PC-3 (cell line): ENCODE measurements at regions not wholly inside any gene's neighbourhood (a gene's known extent, or its start where the extent isn't known, plus 50 kb on each side); places are given as distances from the start of the nearest gene placed in this dataset.

Source experiments
- ATAC-seq: fragments of 200-7000 bp; cut with Tn5 transposase; 2 replicates; pipeline ENCODE4 v1.9.1; 2020; ENCODE audit warnings: mild to moderate bottlenecking, moderate library complexity
- BruUV-seq: library from RNA; stranded (reverse); fragments of 400-500 nt; replicated peaks from 2 replicates; lab custom pipeline; 2021; lab: Mats Ljungman, UMichigan
- CTCF ChIA-PET: fragments of 300-600 bp; sonication (Branson Sonifier 250); formaldehyde crosslinking; loops from one replicate; lab custom pipeline; 2022; ENCODE audit warnings: antibody characterized with exemption; lab: Charles Lee
- POLR2A ChIA-PET: fragments of 300-600 bp; sonication (Branson Sonifier 250); formaldehyde crosslinking; loops from one replicate; lab custom pipeline; 2022; ENCODE audit warnings: antibody characterized with exemption; ENCODE audit not compliant: unreplicated experiment; lab: Charles Lee
- DNase-seq: peaks from one replicate; pipeline ENCODE4 v3.0.0-alpha.2; 2015
- H2AFZ ChIP-seq: fragments of 300-600 bp; sonication (generic); 2 replicates; pipeline ENCODE4 v1.6.0; 2016; ENCODE audit warnings: antibody characterized with exemption, low read length
- H3F3A ChIP-seq: fragments of 300-600 bp; sonication (generic); one replicate; pipeline ENCODE4 v1.6.0; 2017; ENCODE audit warnings: antibody characterized with exemption, low read length, control low read depth, mild to moderate bottlenecking; ENCODE audit not compliant: unreplicated experiment
- H3K27ac ChIP-seq: fragments of 300-600 bp; sonication (generic); 2 replicates; pipeline ENCODE4 v1.5.1; 2016; ENCODE audit warnings: mild to moderate bottlenecking, low read length
- H3K27me3 ChIP-seq: fragments of 300-600 bp; sonication (generic); 2 replicates; pipeline ENCODE4 v1.6.1; 2016; ENCODE audit warnings: low read length, mixed read lengths
- H3K36me3 ChIP-seq: fragments of 300-600 bp; sonication (generic); 2 replicates; pipeline ENCODE4 v1.6.1; 2016; ENCODE audit warnings: low read depth, mixed run types, low read length, mixed read lengths
- H3K4me1 ChIP-seq: fragments of 300-600 bp; sonication (generic); 2 replicates; pipeline ENCODE4 v1.5.1; 2016; ENCODE audit warnings: low read length; ENCODE audit not compliant: insufficient read depth
- H3K4me2 ChIP-seq: fragments of 300-600 bp; sonication (generic); 2 replicates; pipeline ENCODE4 v1.6.0; 2016; ENCODE audit warnings: low read length
- H3K4me3 ChIP-seq: fragments of 300-600 bp; sonication (generic); 2 replicates; pipeline ENCODE4 v1.5.1; 2016; ENCODE audit warnings: mild to moderate bottlenecking, low read length, mixed read lengths
- H3K79me2 ChIP-seq: fragments of 300-600 bp; sonication (generic); 2 replicates; pipeline ENCODE4 v1.6.1; 2017; ENCODE audit warnings: low read length, mixed read lengths
- H3K9ac ChIP-seq: fragments of 300-600 bp; sonication (generic); 2 replicates; pipeline ENCODE4 v1.6.0; 2016; ENCODE audit warnings: mild to moderate bottlenecking, low read length
- H3K9me2 ChIP-seq: fragments of 300-600 bp; sonication (generic); replicated peaks from 2 replicates; pipeline ENCODE4 v1.6.1; 2016; ENCODE audit warnings: mixed run types, low read length, mixed read lengths
- H3K9me3 ChIP-seq: fragments of 300-600 bp; sonication (generic); 2 replicates; pipeline ENCODE4 v1.6.1; 2016; ENCODE audit warnings: low read length, mixed read lengths
- H4K20me1 ChIP-seq: fragments of 300-600 bp; sonication (generic); 2 replicates; pipeline ENCODE4 v1.6.1; 2016; ENCODE audit warnings: low read length, mixed read lengths
- CTCF ChIP-seq: fragments of 300-600 bp; sonication (generic); conservative IDR thresholded peaks from 2 replicates; pipeline ENCODE4 v1.5.1; 2017; ENCODE audit warnings: antibody characterized with exemption, low read depth, mild to moderate bottlenecking, low read length
- EZH2 ChIP-seq: fragments of 300-600 bp; sonication (generic); IDR thresholded peaks from one replicate; pipeline ENCODE4 v1.6.1; 2017; ENCODE audit warnings: antibody characterized with exemption, mild to moderate bottlenecking, low read length; ENCODE audit not compliant: unreplicated experiment
- EZH2phosphoT487 ChIP-seq: fragments of 300-600 bp; sonication (generic); IDR thresholded peaks from 2 replicates; pipeline ENCODE4 v1.6.1; 2018; ENCODE audit warnings: mild to moderate bottlenecking, antibody characterized with exemption, low read length, borderline replicate concordance
- intact Hi-C: fragments of 100-400 bp; cut with micrococcal nuclease; formaldehyde crosslinking; loops from 2 replicates; pipeline ENCODE4 v1.9.0; 2023

- Histone ChIP-seq H4K20me1 (no peaks in the 10 kb centered on the region), H3K9me3 (0 out of 2 replicates have a peak, but pooled peaks cover 1% of the 10 kb centered on the region), H3K9me2 (no peaks in the 10 kb centered on the region), H3K4me2 (no peak overlapping the region), H2AFZ (no peak overlapping the region), H3K9ac (no peak overlapping the region), H3K36me3 (no peaks in the 10 kb centered on the region), H3K27ac (no peak overlapping the region), H3F3A (no peaks in the 10 kb centered on the region), H3K79me2 (no peaks in the 10 kb centered on the region), H3K4me1 (no peaks in the 10 kb centered on the region), H3K27me3 (no peaks in the 10 kb centered on the region), H3K4me3 (no peak overlapping the region)
- CTCF ChIA-PET: no interaction called here
- ATAC-seq (no peak), DNase-seq (no peak)
- no TSS peak for BruUV-seq
- intact Hi-C loops: no loop called here
- no peak for TF ChIP-seq CTCF
- no peak for TF ChIP-seq EZH2phosphoT487
- TF ChIP-seq EZH2: no peak
- POLR2A ChIA-PET: no interaction called here
Measured at GRCh38 chr1:164272156-164272555, 286.8 kb upstream of the PBX1 start.

GRCh38 chr1:164296172-164296571 lies 262.8 kb upstream of the PBX1 start:
- CTCF ChIA-PET: no interaction called here
- BruUV-seq: no TSS peak
- H2AFZ ChIP-seq: no peak overlapping the region

GRCh38 chr1:164308101-164308500 lies 250.9 kb upstream of the PBX1 start:
- TF ChIP-seq CTCF: no peak
- Histone ChIP-seq H3K27me3 (peaks cover 16% of the 10 kb centered on the region), H3K27ac (no peak overlapping the region), H3K9me2 (no peaks in the 10 kb centered on the region), H3K4me2 (no peak overlapping the region), H3K9ac (no peak overlapping the region), H4K20me1 (no peaks in the 10 kb centered on the region), H3K4me3 (no peak overlapping the region), H2AFZ (no peak overlapping the region), H3K36me3 (no peaks in the 10 kb centered on the region), H3K4me1 (no peaks in the 10 kb centered on the region), H3K9me3 (no peaks in the 10 kb centered on the region), H3K79me2 (no peaks in the 10 kb centered on the region), H3F3A (no peaks in the 10 kb centered on the region)
- DNase-seq (no peak), ATAC-seq (no peak)
- ChIA-PET CTCF (no interaction called here), POLR2A (no interaction called here)
- no TSS peak for BruUV-seq
- intact Hi-C loops: no loop called here

More at GRCh38 chr1:164296172-164296571, 262.8 kb upstream of the PBX1 start:
- H3K36me3 ChIP-seq: no peaks in the 10 kb centered on the region
- H3F3A ChIP-seq: no peaks in the 10 kb centered on the region
- ATAC-seq (no peak), DNase-seq (no peak)
- no peaks in the 10 kb centered on the region for H3K9me3 ChIP-seq
- POLR2A ChIA-PET: no interaction called here
- intact Hi-C loops: no loop called here
- H3K4me2 ChIP-seq: no peak overlapping the region
- no peaks in the 10 kb centered on the region for H3K9me2 ChIP-seq
- no peak overlapping the region for H3K9ac ChIP-seq
- H3K4me1 ChIP-seq: no peaks in the 10 kb centered on the region
- no peak for TF ChIP-seq CTCF
- no peak for TF ChIP-seq EZH2
- TF ChIP-seq EZH2phosphoT487: no peak
- peaks cover 14% of the 10 kb centered on the region; the same call in 1 of the 2 replicates for H3K27me3 ChIP-seq
- no peaks in the 10 kb centered on the region for H4K20me1 ChIP-seq
- no peak overlapping the region for H3K27ac ChIP-seq
- H3K79me2 ChIP-seq: no peaks in the 10 kb centered on the region
- no peak overlapping the region for H3K4me3 ChIP-seq
